Esophagus squamous epithelium (tissue), 4 donors: ENCODE measurements at regions not wholly inside any gene's neighbourhood (a gene's known extent, or its start where the extent isn't known, plus 50 kb on each side); places are given as distances from the start of the nearest gene placed in this dataset.

Source experiments
- POLR2A ChIP-seq, 4 donors: fragments of 450-650 bp; IDR thresholded peaks; one replicate each; pipeline ENCODE4 v1.6.1; 2017; ENCODE audit warnings: antibody characterized with exemption in 4 of 4, mild to moderate bottlenecking in 4 of 4, moderate library complexity in 3 of 4
- TF ChIP-seq, protein P1 (sequence below), 6 experiments: fragments of 450-650 bp in 4 of 6; fragments of 200-600 bp in 2 of 6; sonication (generic) in 2 of 6; IDR thresholded peaks; one replicate each; pipeline ENCODE4 v1.5.1; 2016 to 2019; ENCODE audit warnings: antibody characterized with exemption in 6 of 6, mild to moderate bottlenecking in 4 of 6, moderate library complexity in 4 of 6

DNA sequence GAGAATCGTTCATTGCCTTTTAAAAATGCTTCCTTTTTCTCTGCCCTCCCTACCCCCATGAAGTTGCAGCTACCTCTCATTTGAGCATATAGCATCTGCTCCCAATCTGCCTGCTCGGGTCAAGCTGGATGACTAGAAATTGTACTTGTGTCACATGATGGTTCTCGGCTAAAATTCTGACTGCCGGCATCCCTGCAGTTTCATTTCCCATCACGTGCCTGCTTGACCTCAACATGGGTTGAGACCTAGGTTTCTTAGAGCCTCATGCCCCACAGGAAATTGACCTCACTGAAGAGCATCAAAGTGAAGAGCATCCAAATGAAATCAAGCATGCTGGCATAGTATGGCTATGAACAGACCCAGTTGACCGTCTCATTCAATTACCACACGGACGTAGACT, 581.6 kb upstream of the PSMD7 start:
- TF ChIP-seq, protein P1, sequence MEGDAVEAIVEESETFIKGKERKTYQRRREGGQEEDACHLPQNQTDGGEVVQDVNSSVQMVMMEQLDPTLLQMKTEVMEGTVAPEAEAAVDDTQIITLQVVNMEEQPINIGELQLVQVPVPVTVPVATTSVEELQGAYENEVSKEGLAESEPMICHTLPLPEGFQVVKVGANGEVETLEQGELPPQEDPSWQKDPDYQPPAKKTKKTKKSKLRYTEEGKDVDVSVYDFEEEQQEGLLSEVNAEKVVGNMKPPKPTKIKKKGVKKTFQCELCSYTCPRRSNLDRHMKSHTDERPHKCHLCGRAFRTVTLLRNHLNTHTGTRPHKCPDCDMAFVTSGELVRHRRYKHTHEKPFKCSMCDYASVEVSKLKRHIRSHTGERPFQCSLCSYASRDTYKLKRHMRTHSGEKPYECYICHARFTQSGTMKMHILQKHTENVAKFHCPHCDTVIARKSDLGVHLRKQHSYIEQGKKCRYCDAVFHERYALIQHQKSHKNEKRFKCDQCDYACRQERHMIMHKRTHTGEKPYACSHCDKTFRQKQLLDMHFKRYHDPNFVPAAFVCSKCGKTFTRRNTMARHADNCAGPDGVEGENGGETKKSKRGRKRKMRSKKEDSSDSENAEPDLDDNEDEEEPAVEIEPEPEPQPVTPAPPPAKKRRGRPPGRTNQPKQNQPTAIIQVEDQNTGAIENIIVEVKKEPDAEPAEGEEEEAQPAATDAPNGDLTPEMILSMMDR (IDR thresholded peaks at IDR 0.05) = no peak
- no peak for TF ChIP-seq POLR2A (IDR thresholded peaks at IDR 0.05)
